ENCODE measurements at regions not wholly inside any gene's neighbourhood (a gene's known extent, or its start where the extent isn't known, plus 50 kb on each side); places are given as distances from the start of the nearest gene placed in this dataset.

DNA sequence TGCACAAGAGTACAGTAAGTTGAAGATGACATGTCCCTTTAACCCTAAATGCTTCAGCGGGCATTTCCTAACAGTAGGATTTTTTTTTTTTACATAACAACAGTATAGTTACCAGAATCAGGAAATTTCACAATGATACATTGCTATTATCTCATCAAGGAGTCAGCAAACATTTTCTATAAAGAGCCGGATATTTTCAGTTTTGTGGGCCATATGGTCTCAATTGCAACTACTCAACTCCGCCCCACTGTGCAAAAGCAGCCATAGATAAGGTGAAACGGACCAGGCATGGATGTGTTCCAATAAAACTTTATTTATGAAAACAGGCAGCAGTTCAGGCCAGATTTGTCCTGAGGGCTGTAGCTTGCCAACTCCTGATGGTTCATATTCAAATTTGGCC is 130.6 kb downstream of the SMAD6 start:
- Histone ChIP-seq H3K79me2 (no peaks in the 10 kb centered on the region), H3K27me3 (ENCODE audit: control insufficient read depth, insufficient read depth, low read length) (no peaks in the 10 kb centered on the region), H3K4me1 (no peaks in the 10 kb centered on the region), H3K36me3 (ENCODE audit: control insufficient read depth, insufficient read depth, low read length) (no peaks in the 10 kb centered on the region), H3K9ac (no peak overlapping the region), H3K4me2 (ENCODE audit: low read length) (no peak overlapping the region), H2AFZ (no peak overlapping the region), H3K9me3 (ENCODE audit: control insufficient read depth, low read length) (no peaks in the 10 kb centered on the region), H3K27ac (no peak overlapping the region), H3K4me3 (ENCODE audit: low read depth, low read length) (no peak overlapping the region)
- TF ChIP-seq, protein P1, sequence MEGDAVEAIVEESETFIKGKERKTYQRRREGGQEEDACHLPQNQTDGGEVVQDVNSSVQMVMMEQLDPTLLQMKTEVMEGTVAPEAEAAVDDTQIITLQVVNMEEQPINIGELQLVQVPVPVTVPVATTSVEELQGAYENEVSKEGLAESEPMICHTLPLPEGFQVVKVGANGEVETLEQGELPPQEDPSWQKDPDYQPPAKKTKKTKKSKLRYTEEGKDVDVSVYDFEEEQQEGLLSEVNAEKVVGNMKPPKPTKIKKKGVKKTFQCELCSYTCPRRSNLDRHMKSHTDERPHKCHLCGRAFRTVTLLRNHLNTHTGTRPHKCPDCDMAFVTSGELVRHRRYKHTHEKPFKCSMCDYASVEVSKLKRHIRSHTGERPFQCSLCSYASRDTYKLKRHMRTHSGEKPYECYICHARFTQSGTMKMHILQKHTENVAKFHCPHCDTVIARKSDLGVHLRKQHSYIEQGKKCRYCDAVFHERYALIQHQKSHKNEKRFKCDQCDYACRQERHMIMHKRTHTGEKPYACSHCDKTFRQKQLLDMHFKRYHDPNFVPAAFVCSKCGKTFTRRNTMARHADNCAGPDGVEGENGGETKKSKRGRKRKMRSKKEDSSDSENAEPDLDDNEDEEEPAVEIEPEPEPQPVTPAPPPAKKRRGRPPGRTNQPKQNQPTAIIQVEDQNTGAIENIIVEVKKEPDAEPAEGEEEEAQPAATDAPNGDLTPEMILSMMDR (IDR thresholded peaks at IDR 0.05) = no peak

DNA sequence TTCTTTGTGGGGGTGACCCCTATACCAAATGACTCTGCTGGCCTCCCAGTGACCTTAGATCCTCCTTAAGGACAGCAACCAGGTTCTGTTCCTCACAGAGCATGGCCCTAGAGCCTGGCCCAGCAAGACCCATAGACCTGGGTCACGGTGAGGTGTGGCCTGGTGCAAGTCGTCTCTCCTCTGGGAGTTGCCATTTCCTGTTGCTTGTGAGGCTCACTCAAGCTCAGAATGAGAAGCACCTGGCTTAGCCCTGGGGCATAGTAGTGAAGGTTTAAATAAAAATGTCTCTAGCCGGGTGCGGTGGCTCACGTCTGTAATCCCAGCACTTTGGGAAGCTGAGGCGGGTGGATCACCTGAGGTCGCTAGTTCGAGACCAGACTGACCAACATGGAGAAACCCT is 131.3 kb downstream of the SMAD6 start:
- H3K27me3 ChIP-seq (ENCODE audit: control insufficient read depth, insufficient read depth, low read length) = no peaks in the 10 kb centered on the region
- no peaks in the 10 kb centered on the region for H3K79me2 ChIP-seq
- no peaks in the 10 kb centered on the region for H3K4me1 ChIP-seq
- H3K4me3 ChIP-seq (ENCODE audit: low read depth, low read length) = no peak overlapping the region
- no peak overlapping the region for H3K27ac ChIP-seq
- H3K9me3 ChIP-seq (ENCODE audit: control insufficient read depth, low read length) = no peaks in the 10 kb centered on the region
- H3K9ac ChIP-seq = no peak overlapping the region
- TF ChIP-seq, protein P1 (IDR thresholded peaks at IDR 0.05) = no peak
- H3K36me3 ChIP-seq (ENCODE audit: control insufficient read depth, insufficient read depth, low read length) = no peaks in the 10 kb centered on the region
- no peak overlapping the region for H3K4me2 ChIP-seq (ENCODE audit: low read length)
- no peak overlapping the region for H2AFZ ChIP-seq

DNA sequence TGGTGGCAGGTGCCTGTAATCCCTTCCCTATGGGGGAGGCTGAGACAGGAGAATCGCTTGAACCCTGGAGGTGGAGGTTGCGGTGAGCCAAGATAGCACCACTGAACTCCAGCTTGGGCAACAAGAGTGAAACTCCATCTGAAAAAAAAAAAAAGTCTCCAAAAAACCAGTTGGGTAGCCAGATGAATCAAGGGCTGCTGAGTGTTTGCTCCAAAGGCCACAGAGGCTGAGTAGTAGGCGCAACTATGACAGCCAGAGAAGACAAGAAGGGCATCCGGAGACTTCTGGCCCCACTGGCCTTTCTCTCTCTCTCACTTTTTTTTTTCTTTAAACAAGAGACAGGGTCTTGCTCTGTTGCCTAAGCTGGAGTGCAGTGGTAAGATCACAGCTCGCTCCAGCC is 131.8 kb downstream of the SMAD6 start:
- no peak overlapping the region for H3K9ac ChIP-seq
- H3K9me3 ChIP-seq (ENCODE audit: control insufficient read depth, low read length) = no peaks in the 10 kb centered on the region
- TF ChIP-seq, protein P1 (IDR thresholded peaks at IDR 0.05) = no peak
- no peak overlapping the region for H3K4me3 ChIP-seq (ENCODE audit: low read depth, low read length)
- no peaks in the 10 kb centered on the region for H3K36me3 ChIP-seq (ENCODE audit: control insufficient read depth, insufficient read depth, low read length)
- H3K27ac ChIP-seq = no peak overlapping the region
- H3K4me2 ChIP-seq (ENCODE audit: low read length) = no peak overlapping the region
- H3K79me2 ChIP-seq = no peaks in the 10 kb centered on the region
- no peaks in the 10 kb centered on the region for H3K27me3 ChIP-seq (ENCODE audit: control insufficient read depth, insufficient read depth, low read length)
- H2AFZ ChIP-seq = no peak overlapping the region
- H3K4me1 ChIP-seq = no peaks in the 10 kb centered on the region

DNA sequence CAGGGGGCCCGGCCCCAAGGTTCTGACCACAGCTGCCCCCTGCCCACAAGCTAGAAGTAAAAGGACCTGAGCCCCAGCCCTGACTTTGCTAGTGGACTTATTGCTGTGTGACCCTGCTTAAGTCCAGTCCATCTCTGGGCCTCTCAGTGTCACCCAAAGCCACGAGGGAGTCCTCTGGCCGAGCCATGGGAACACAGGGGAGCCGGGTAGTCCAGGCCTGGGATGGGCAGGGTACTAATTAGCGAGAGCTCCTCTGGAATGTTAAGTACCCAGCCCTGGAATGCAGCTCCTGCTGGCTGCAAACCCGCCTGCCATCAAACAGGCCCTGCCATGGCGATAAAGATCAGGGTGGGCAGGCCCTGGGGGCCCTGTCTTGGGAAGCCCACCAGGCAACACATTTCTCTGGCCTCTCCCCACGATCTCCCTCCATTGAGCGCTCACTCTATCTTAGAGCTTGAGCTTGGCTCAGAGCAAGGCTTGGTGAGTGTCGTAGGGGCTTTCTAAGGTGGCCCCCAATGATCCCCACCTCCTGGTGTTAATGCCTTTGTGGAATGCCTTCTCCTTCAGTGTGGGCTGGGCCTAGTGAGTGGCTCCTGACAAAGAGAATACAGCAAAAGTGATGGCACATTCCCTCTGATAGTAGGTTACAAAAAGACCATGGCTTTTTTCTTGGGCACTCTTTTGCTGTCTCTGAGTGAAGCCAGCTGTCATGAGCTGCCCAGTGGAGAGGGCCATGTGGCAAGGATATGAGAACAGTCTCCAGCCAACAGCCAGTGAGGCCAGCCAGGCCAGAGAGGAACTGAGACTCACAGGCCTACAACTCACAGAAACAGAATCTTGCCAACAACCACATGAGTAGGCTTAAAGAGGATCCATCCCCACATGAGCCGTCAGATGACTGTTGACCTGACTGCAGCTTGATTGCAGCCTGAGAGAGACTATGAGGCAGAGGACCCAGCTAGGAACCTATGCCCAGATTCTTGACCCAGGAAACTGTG is 133.1 kb downstream of the SMAD6 start:
- no peaks in the 10 kb centered on the region for H3K4me1 ChIP-seq
- no peaks in the 10 kb centered on the region for H3K36me3 ChIP-seq (ENCODE audit: control insufficient read depth, insufficient read depth, low read length)
- no peak overlapping the region for H3K4me2 ChIP-seq (ENCODE audit: low read length)
- H3K27me3 ChIP-seq (ENCODE audit: control insufficient read depth, insufficient read depth, low read length) = no peaks in the 10 kb centered on the region
- TF ChIP-seq, protein P1 (IDR thresholded peaks at IDR 0.05) = no peak
- H3K9ac ChIP-seq = no peak overlapping the region
- H3K27ac ChIP-seq = no peak overlapping the region
- no peak overlapping the region for H2AFZ ChIP-seq
- no peak overlapping the region for H3K4me3 ChIP-seq (ENCODE audit: low read depth, low read length)
- no peaks in the 10 kb centered on the region for H3K9me3 ChIP-seq (ENCODE audit: control insufficient read depth, low read length)
- no peaks in the 10 kb centered on the region for H3K79me2 ChIP-seq
